IMR-90 (cell line): ENCODE measurements at regions not wholly inside any gene's neighbourhood (a gene's known extent, or its start where the extent isn't known, plus 50 kb on each side); places are given as distances from the start of the nearest gene placed in this dataset.

ENCODE experiments used
- BHLHE40 ChIP-seq: fragments of 150-350 bp; IDR thresholded peaks from 2 replicates; pipeline ENCODE4 v1.6.1; 2016; ENCODE audit warnings: mild to moderate bottlenecking, low read depth, low read length
- CTCF ChIP-seq: conservative IDR thresholded peaks from 2 replicates; pipeline ENCODE4 v1.5.1; 2012; ENCODE audit warnings: mild to moderate bottlenecking, low read depth, low read length, improper control_type of control experiment
- ELK1 ChIP-seq: fragments of 150-350 bp; IDR thresholded peaks from 2 replicates; pipeline ENCODE4 v1.6.1; 2016; ENCODE audit warnings: low read depth, mild to moderate bottlenecking, low read length, moderate library complexity, borderline replicate concordance
- MAFK ChIP-seq: IDR thresholded peaks from 2 replicates; pipeline ENCODE4 v1.6.1; 2012; ENCODE audit warnings: low read depth, low read length, improper control_type of control experiment
- MAZ ChIP-seq: IDR thresholded peaks from 2 replicates; pipeline ENCODE4 v1.6.1; 2012; ENCODE audit warnings: low read depth, mild to moderate bottlenecking, low read length, improper control_type of control experiment, moderate library complexity, borderline replicate concordance
- MXI1 ChIP-seq: IDR thresholded peaks from 2 replicates; pipeline ENCODE4 v1.6.1; 2012; ENCODE audit warnings: low read depth, mild to moderate bottlenecking, low read length, moderate library complexity, borderline replicate concordance
- POLR2A ChIP-seq: IDR thresholded peaks from 2 replicates; pipeline ENCODE4 v1.6.1; 2012; ENCODE audit warnings: mild to moderate bottlenecking, low read depth, low read length
- RAD21 ChIP-seq: IDR thresholded peaks from 2 replicates; pipeline ENCODE4 v1.6.1; 2012; ENCODE audit warnings: low read length, improper control_type of control experiment
- RFX5 ChIP-seq: IDR thresholded peaks from 2 replicates; pipeline ENCODE4 v1.8.0; 2012; ENCODE audit warnings: low read depth, mild to moderate bottlenecking, low read length, moderate library complexity
- SMC3 ChIP-seq: fragments of 150-350 bp; IDR thresholded peaks from 2 replicates; pipeline ENCODE4 v1.6.1; 2016; ENCODE audit warnings: low read depth, mild to moderate bottlenecking, antibody characterized with exemption, low read length, moderate library complexity

- TF ChIP-seq RAD21 (no peak), CTCF (no peak), POLR2A (no peak), MXI1 (no peak), RFX5 (no peak), SMC3 (no peak), BHLHE40 (no peak), ELK1 (no peak), MAZ (no peak), MAFK (no peak)
Measured at GRCh38 chr2:217195658-217196446, 336.0 kb upstream of the TNP1 start.
